SKM-1 (cell line): ENCODE measurements at regions not wholly inside any gene's neighbourhood (a gene's known extent, or its start where the extent isn't known, plus 50 kb on each side); places are given as distances from the start of the nearest gene placed in this dataset.
"Not testable (repeated sequence)": the region's sequence is repeated elsewhere in the genome, so short reads cannot be mapped to it uniquely, and the experiment has no call there.

Experiments used
- DNase-seq: peaks from one replicate; lab custom pipeline; 2025; ENCODE audit not compliant: unreplicated experiment; lab: John Stamatoyannopoulos, UW

DNA sequence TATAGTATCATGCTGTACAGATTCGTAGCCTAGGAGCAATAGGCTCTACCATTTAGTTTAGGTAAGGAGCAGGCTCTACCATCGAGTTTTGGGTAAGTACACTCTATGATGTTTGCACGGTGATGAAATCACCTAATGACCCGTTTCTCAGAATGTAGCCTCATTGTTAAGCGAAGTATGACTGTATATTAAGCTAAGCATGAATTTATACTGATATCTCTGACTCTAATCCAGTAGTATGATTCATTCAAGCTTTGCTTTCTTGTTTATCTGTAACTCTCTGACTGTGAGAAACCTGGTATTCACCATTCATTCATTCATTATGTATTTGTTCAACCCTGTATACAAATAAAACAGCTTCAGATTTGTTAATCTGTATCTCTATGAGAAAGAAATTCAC is 283.9 kb upstream of the PRICKLE1 start:
- no peak for DNase-seq

DNA sequence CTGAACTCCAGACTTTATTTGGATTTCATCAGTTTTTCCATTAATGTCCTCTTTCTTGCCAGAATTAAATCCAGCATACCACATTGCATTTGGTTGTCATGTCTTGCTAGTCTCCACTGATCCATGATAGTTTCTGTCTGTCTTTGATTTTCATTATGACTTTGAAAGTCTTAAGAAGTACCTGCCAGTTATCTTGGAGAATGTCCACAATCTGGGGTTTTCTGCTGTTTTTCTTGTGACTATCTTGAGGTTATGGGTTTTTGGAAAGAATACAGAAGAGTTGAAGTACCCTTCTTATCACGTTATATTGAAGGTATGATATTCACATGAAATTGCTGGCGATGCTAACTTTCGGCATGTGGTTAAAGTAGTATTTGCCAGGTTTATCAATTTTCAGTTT is 282.3 kb upstream of the PRICKLE1 start:
- no peak for DNase-seq

DNA sequence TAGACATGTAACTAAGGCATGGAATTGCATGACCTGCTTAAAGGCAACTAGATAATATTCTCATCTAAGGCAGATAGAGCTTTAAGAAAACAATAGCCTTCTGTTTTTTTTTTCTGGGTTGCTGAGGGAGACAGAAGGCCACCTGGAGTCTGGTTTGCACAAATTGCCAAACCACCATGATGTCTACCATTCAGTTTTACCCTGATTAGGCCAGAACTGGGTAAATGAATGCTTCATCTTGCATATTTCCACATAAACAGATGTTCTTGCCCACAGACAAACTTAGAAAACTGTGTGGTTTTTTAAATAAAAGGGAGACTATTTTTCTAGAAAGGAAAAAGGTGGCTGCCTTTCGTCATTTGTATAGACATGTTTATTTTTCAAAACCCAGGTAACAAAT is 278.7 kb upstream of the PRICKLE1 start:
- DNase-seq: no peak

DNA sequence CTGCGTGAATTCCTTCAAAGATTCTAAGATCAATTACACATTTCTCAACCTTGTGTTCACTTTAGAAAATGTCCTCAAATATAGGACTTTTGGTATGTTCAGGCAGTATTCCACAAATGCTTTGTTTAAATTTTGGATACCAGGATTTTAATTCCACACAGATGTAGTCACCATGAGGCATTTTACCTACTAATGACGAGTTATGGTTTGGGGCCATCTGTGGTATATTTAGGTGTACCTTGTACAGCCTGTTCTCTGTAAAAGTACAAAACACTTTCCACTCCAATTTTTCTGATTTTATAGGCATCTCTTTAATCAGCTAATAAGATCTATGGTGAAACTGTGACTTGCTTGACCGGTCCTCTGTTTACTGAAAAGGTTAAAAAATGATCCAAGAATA is 275.7 kb upstream of the PRICKLE1 start:
- no peak for DNase-seq

DNA sequence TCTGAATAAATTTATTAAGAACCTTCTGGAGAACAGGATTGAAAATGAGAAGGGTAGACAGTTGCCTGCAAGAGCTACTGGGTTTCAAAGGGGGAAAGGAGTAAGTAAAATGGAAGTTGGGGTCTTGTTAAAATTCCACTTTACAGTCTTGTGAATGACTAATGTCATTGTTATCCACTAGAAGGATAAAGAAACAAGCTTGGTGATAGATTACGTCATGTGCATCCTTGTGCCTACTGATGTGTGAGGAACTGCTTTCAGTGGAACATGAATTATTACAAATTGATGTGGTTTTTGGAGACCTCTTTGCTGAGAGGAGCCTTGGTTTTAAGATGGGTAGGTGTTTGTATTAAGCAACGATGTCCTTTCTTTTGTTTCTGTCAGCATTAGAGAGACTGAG is 272.5 kb upstream of the PRICKLE1 start:
- no peak for DNase-seq

DNA sequence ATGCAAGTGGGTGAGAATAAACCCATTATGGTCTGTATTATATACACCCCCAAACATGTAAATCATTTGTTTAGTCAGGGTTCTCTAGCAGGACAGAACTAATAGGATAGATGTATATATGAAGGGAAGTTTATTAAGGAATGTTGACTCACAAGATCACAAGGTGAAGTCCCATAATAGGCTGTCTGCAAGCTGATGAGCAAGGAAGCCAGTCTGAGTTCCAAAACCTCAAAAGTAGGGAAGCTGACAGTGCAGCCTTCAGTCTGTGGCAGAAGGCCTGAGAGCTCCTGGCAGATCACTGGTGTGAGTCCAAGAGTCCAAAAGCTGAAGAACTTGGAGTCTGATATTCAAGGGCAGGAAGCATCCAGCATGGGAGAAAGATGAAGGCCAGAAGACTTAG is 270.8 kb upstream of the PRICKLE1 start:
- not testable (repeated sequence) for DNase-seq

DNA sequence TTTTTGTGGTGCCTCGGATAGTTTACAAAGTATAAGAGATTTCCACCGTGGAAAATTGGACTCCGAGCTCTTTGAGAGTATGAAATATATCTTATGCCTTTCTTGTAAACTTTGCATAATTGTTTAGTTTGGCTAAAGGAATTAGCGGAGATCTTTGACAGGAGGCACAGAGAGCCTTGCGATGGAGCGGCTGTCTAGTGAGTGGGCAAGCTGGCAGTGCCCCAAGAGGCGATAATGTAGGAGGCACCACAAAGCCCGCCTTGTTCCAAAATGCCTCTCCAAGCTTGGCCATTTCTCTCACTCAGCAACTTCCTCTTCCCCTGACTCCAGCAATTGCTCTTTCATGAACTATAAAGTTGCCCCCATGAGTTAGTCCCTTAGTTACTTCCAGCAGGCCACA is 270.1 kb upstream of the PRICKLE1 start:
- DNase-seq: no peak

DNA sequence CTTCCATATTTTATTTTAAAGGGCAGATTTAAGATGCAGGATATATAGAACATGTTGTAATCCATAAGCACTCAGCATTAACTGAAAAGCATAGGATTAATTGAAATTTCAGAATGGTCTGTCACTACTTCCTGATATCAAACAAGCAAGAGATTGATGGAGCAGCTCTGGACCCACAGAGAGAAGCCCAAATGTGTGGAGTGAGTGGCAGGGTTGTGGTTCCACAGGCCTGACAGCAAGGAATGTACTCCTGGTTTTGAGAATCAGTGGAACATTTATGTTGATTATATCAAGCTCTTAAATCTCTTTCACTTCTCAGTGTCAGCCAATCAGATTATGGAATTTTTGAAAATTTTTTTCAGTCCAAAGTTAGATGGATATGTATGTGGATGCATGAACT is 267.6 kb upstream of the PRICKLE1 start:
- DNase-seq: no peak

DNA sequence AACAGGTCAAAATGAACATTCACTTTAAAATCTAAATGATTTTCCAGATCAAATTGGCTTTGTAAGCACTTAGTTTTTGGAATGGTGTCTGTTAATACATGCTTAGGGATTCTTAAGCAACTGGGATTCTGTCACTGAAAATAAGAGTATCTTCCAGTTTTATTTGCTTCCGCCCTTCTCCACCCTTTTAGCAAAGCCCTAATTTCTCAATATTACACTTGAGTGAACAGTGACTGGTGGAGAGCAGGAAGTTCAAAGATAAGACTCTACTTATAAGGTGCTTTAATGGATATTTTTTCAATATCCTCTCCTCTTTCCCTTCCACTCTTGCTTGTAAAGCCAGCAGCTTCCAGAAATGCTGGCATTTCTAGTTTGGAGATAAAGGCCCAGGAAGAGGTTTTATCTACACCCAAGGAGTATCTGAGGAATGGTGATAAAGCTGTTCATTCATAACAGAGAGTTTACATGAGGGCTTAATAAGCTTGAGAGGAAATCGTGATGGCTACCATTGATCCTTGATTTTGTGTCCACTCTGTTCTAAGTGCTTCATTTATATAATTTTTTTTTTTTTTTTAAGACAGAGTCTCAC is 265.9 kb upstream of the PRICKLE1 start:
- DNase-seq: no peak

DNA sequence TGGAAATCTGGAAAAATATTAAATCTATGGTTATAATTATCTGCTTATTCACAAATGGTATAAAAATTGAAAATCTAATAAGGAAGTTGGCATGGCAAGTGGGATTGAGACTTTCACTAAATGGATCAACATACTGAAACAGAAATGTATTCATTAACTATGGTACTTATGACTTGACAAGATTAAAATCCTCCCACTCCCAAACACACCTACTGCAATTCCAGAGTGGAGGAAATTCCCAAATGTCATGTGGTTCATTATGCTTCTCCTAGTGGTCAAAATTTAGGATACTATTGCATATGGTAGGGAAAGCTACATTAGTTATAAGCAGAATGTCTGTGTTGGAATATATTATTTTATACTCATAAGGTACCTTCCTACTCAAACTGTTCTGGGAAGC is 265.3 kb upstream of the PRICKLE1 start:
- DNase-seq: no peak

DNA sequence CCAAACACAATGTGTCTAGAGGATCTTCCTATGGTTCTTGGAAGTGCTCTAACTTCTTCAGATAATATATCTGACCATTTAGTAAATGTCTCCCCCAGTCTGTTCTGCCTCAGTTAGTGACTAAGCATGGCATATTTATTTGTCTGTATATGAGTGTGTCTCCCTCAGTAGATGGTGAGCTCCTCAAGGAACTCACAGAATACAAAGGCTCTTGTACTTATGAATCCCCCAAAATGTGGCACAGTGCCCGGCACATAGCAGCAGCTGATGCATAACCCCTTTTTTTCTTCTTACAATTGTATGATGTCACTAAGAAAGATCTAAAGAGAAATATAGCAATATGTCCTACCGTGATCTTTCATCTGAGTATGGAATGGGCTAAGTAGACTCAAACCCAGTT is 264.7 kb upstream of the PRICKLE1 start:
- DNase-seq: no peak

DNA sequence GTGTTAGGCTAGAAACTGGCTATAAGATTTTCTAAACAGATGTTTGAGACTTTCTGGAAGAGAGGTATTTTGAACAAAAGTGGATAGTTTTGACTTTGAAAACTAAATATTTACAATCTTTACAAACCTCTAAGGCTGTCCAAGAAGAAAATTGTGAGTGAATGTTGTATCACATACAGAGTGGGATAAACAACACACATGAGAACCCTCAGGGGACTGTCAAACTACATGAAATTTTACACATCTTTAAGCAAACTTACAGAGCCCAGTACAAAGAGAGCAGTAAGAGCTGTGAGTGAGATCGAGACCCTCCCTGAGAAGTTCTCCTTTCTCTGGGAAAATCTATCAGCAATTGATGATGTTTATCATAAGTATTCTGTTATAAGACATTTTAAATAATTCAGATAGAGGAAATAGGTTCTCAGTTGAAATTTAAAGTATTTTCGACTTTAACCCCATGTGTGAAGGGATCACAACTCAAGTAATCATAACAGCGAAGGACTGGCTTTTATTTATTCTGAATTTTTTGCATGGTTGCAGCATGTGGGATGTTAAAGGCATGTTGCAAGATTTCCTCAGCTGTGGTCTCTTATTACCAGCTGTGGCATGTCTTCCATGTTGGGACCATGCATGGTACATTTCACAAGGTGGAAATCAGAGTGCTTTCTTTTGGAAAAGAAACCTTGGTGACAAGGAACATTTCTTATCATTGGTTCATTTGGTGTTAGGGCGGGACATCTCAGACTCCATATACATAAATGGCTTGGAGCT is 264.0 kb upstream of the PRICKLE1 start:
- no peak for DNase-seq

DNA sequence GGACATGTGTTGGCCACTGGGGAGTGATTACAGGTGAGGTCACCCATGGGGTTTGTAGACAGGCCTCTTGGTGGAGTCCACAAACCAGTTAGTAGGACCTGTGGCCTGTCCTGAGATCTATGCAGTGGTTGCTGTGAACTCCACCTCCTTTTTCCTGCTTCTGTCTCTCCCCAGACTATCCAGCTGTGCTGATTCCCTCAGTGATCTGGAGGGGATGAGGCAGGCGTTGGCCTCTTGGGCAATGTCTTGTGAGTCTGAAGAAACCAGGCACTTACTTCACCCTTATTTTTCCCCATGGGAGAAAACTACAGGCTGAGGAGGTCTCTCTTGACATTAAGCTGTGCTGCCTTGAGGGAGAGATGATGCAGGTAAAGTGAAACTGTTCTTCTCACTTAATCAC is 257.2 kb upstream of the PRICKLE1 start:
- DNase-seq: no peak

DNA sequence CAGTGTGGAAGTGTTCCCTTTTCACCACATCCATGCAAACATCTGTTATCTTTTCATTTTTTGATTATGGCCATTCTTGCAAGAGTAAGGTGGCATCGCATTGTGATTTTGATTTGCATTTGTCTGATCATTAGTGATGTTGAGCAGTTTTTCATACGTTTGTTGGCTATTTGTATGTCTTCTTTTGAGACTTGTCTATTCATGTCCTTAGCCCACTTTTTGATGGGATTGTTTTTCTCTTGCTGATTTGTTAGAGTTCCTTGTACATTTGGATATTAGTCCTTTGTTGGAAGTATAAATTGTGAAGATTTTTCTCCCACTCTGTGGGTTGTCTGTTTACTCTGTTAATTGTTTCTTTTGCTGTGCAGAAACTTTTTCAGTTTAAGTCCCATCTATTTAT is 244.5 kb upstream of the PRICKLE1 start:
- DNase-seq: no peak

DNA sequence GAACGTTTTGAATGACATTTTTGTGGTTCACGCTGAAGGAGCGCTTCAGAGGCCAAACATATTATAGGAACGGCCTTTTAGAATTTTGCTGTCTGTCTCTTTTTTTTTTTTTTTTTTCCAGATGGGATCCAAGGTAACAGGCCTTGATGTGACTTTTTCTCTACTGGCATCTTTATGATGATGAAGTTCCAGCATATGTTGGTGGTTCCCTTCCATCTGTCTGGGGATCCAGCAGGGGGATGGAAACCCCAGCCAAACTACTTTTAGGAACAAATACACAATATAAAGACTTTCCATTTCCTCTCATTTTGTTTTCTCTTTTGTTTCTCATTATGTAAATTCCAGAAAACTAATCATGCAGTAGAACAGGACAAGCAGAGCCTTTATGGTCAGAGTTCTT is 239.3 kb upstream of the PRICKLE1 start:
- DNase-seq: no peak

DNA sequence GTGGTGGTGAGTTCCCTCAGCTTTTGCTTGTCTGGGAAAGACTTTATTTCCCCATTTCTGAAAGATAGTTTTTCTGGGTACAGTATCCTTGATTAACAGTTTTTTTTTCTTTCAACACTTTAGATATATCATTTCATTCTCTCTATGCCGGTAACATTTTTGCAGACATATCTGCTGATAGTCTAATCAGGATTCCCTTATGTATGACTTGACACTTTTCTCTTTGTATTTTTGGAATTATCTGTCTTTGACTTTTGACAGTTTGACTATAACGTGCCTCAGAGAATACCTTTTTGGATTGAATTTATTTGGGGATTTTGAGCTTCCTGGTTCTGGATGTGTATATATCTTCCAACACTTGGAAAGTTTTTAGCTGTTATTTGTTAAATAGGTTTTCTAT is 234.8 kb upstream of the PRICKLE1 start:
- no peak for DNase-seq

DNA sequence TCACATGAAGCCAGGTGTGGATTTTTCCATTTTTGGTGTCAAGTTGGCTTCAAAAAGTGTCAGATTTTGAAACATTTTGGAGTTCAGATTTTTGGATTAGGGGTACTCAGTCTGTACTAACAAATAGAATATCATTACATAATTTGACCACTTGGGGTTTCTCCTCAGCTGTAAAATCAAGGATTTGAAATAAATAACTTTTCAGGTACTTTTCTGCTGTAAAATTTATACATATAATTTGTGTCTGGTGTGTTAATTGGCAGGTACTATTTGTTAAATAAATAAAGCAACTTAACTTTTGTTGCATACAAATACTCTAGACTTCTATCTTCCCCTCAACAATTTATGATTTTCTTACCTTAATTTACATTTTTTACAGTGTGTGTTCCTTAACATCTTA is 234.1 kb upstream of the PRICKLE1 start:
- no peak for DNase-seq

DNA sequence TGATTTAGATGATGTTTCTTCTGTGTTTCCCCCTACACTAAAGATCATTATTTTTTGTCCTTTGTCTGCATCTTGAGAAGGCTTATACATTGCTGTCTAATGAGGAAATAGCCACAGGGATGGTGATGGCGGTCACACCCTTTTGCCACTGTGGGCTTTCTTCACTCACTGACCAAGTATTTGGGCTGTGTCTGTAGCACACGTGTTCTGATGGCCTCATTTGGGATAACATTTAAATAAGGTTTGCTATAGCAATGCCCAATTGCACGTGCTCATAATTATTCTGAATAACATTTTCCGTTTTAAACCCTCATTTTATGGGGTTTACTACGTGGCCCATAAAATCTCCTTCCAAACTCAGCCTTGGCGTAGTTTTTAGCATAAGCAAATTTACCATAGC is 230.3 kb upstream of the PRICKLE1 start:
- DNase-seq: no peak

DNA sequence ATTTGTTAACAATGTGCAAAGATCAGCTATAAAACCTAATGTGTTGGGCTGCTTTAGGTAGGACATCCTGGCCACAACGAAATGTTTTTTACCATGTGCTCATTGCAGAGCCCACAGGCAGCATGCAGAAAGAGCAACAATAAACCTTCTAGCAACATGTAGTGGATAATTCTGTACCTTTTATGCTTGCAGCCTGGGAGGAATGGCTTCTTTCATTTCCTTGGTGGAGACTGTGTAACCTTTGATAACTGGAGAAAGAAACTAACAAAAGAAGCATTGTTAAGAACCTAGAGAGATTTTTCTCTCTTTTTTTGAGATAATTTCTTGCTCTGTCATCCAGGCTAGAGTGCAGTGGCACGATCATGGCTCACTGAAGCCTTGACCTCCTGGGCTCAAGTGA is 225.5 kb upstream of the PRICKLE1 start:
- DNase-seq: no peak

DNA sequence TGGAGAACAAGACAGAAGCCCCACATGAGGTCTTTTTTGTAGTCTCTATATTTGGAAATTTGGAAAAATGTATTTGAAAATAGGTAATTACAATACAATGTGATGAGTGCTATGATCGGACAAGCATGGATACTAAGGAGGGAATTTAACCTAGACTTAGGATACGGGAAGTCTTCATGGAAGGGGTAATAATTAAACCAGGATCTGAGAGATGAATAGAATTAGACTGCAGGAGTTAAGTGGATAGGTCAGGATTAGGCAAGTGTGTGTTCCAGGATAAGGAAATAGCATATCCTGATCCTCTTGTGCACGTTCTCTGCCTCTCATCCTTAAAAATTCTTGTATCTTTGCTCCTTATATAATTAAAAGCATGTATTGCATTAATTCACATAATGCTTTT is 223.3 kb upstream of the PRICKLE1 start:
- no peak for DNase-seq

DNA sequence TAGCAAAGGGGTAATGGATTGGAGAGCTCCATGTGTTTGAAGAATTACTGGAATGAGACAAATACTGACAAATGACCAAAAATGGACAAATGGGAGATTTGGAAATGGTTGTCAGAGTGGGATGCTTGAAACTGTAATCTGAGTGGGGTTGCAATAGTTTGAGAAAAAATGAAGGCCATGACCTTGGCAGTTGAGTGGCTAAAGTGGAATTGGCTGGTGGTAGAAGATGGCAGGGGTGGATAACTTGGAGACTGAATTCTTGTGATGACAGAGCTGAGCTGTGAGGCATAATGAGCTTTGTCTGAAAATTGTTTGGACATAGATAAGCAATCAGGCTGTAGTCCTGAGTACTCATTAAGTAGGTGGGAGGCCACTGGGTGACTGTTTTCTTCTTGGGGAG is 222.5 kb upstream of the PRICKLE1 start:
- DNase-seq: no peak

DNA sequence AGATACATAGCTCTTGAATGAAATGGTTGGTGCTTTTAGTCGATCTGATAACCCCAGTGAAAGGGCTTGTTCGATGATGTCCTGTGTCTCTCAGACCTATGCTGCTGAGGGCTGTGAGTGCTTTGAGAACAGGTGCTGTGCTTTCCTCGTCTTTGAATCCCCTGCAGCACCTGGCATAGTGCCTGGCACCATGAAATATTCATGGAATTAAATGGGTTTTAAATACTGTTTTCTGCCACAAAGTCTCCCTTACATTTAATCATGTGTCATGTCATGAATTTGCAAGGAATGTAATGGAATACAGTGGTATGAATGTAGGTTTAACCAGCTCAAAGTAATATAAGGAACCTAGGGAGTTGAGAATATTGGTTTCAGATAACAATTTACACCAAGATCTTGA is 220.5 kb upstream of the PRICKLE1 start:
- DNase-seq: no peak

DNA sequence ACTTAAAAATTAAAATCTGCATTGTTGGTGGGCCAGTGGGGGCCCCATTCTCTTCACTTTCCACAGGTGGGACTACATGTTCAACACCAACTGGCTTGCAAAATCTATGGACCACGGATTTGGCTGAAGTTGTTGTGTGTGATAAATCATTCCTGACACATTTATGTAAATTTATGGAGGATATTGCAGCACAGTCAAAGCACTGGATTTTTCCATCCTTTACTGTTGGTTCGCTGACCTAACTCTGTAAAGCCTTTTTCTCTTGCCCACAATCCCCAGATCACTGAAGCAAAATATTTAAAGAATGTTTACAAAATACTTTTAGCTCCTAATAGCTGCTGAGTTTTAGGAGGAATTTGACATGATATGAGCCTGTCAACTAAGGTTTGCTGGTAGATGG is 219.7 kb upstream of the PRICKLE1 start:
- no peak for DNase-seq
